ENCODE measurements at regions not wholly inside any gene's neighbourhood (a gene's known extent, or its start where the extent isn't known, plus 50 kb on each side); places are given as distances from the start of the nearest gene placed in this dataset.

DNA sequence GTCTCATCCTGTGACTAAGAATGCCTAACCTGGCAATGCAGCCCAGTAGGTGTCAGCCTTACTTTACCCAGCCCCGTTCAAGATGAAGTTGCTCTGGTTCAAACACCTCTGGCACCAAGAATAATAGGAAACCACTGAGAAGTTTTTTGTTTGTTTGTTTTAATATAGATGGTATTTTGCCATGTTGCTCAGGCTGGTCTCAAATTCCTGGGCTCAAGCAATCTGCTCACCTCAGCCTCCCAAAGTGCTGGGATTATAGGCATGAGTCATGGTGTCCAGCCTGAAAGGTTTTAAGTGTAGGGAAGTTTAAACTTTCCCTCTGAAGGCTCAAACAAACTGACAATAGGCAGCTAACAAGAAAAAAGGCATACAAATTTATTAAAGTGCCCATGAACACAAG, 51.2 kb upstream of the ABCC4 start:
- Histone ChIP-seq H3K36me3 (ENCODE audit: insufficient read depth, low read length) (no peaks in the 10 kb centered on the region), H2AFZ (ENCODE audit: low read depth, low read length) (no peak overlapping the region), H3K4me1 (ENCODE audit: insufficient read depth, low read length) (peaks cover 12% of the 10 kb centered on the region), H4K20me1 (ENCODE audit: insufficient read depth, low read length) (no peaks in the 10 kb centered on the region), H3K27me3 (ENCODE audit: insufficient read depth, low read length) (no peaks in the 10 kb centered on the region), H3K9ac (ENCODE audit: low read length) (no peak overlapping the region), H3K79me2 (ENCODE audit: insufficient read depth, low read length) (no peaks in the 10 kb centered on the region), H3K4me3 (ENCODE audit: insufficient read depth, low read depth, low read length) (no peak overlapping the region), H3K27ac (ENCODE audit: low read depth, low read length) (no peak overlapping the region), H3K4me2 (ENCODE audit: low read length) (no peak overlapping the region), H3K9me3 (ENCODE audit: insufficient read depth, low read depth, low read length) (no peaks in the 10 kb centered on the region)
- Mint-ChIP-seq H3K4me3 (ENCODE audit: unreplicated experiment) (no peak overlapping the region), H3K9me3 (ENCODE audit: unreplicated experiment) (peaks cover 4% of the 10 kb centered on the region), H3K27me3 (ENCODE audit: low read depth, unreplicated experiment) (no peaks in the 10 kb centered on the region), H3K4me1 (ENCODE audit: low read depth, unreplicated experiment) (peaks cover 2% of the 10 kb centered on the region), H3K27ac (ENCODE audit: unreplicated experiment) (no peak overlapping the region), H3K36me3 (ENCODE audit: low read depth, unreplicated experiment) (peaks cover 5% of the 10 kb centered on the region)
- FAIRE-seq (no peak), DNase-seq (ENCODE audit: low read depth) (no peak)
- TF ChIP-seq, protein P1, sequence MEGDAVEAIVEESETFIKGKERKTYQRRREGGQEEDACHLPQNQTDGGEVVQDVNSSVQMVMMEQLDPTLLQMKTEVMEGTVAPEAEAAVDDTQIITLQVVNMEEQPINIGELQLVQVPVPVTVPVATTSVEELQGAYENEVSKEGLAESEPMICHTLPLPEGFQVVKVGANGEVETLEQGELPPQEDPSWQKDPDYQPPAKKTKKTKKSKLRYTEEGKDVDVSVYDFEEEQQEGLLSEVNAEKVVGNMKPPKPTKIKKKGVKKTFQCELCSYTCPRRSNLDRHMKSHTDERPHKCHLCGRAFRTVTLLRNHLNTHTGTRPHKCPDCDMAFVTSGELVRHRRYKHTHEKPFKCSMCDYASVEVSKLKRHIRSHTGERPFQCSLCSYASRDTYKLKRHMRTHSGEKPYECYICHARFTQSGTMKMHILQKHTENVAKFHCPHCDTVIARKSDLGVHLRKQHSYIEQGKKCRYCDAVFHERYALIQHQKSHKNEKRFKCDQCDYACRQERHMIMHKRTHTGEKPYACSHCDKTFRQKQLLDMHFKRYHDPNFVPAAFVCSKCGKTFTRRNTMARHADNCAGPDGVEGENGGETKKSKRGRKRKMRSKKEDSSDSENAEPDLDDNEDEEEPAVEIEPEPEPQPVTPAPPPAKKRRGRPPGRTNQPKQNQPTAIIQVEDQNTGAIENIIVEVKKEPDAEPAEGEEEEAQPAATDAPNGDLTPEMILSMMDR (IDR thresholded peaks at IDR 0.05; ENCODE audit: insufficient read depth, low read depth, low read length) = no peak
- no peak for TF ChIP-seq EZH2 (IDR thresholded peaks at IDR 0.05; ENCODE audit: insufficient read depth, low read length)

DNA sequence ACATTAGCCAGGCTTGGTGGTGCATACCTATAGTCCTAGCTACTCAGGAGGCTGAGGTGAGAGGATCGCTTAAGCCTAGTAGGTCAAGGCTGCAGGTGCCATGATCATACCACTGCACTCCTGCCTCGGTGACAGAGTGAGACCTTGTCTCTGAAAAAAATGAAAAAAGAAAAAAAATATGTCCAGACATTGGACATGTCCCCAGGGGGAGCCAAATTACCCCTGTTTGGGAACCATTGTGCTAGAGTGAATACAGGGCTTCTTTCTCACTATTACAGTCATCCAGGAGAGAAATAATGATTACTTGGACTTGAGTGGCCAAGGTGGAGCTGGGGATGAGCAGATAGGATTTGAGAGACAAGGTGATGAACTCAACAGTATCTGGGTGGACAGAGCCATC, 52.9 kb upstream of the ABCC4 start:
- Histone ChIP-seq H3K27me3 (ENCODE audit: insufficient read depth, low read length) (no peaks in the 10 kb centered on the region), H3K4me2 (ENCODE audit: low read length) (no peak overlapping the region), H2AFZ (ENCODE audit: low read depth, low read length) (no peak overlapping the region), H3K9me3 (ENCODE audit: insufficient read depth, low read depth, low read length) (no peaks in the 10 kb centered on the region), H4K20me1 (ENCODE audit: insufficient read depth, low read length) (no peaks in the 10 kb centered on the region), H3K79me2 (ENCODE audit: insufficient read depth, low read length) (no peaks in the 10 kb centered on the region), H3K4me3 (ENCODE audit: insufficient read depth, low read depth, low read length) (no peak overlapping the region), H3K9ac (ENCODE audit: low read length) (no peak overlapping the region), H3K36me3 (ENCODE audit: insufficient read depth, low read length) (no peaks in the 10 kb centered on the region), H3K4me1 (ENCODE audit: insufficient read depth, low read length) (peaks cover 12% of the 10 kb centered on the region), H3K27ac (ENCODE audit: low read depth, low read length) (no peak overlapping the region)
- TF ChIP-seq, protein P1 (IDR thresholded peaks at IDR 0.05; ENCODE audit: insufficient read depth, low read depth, low read length) = no peak
- TF ChIP-seq EZH2 (IDR thresholded peaks at IDR 0.05; ENCODE audit: insufficient read depth, low read length) = no peak
- Mint-ChIP-seq H3K27ac (ENCODE audit: unreplicated experiment) (no peak overlapping the region), H3K36me3 (ENCODE audit: low read depth, unreplicated experiment) (peaks cover 5% of the 10 kb centered on the region), H3K9me3 (ENCODE audit: unreplicated experiment) (peaks cover 4% of the 10 kb centered on the region), H3K4me1 (ENCODE audit: low read depth, unreplicated experiment) (peaks cover 2% of the 10 kb centered on the region), H3K4me3 (ENCODE audit: unreplicated experiment) (no peak overlapping the region), H3K27me3 (ENCODE audit: low read depth, unreplicated experiment) (no peaks in the 10 kb centered on the region)
- no peak for DNase-seq (ENCODE audit: low read depth)
- no peak for FAIRE-seq

DNA sequence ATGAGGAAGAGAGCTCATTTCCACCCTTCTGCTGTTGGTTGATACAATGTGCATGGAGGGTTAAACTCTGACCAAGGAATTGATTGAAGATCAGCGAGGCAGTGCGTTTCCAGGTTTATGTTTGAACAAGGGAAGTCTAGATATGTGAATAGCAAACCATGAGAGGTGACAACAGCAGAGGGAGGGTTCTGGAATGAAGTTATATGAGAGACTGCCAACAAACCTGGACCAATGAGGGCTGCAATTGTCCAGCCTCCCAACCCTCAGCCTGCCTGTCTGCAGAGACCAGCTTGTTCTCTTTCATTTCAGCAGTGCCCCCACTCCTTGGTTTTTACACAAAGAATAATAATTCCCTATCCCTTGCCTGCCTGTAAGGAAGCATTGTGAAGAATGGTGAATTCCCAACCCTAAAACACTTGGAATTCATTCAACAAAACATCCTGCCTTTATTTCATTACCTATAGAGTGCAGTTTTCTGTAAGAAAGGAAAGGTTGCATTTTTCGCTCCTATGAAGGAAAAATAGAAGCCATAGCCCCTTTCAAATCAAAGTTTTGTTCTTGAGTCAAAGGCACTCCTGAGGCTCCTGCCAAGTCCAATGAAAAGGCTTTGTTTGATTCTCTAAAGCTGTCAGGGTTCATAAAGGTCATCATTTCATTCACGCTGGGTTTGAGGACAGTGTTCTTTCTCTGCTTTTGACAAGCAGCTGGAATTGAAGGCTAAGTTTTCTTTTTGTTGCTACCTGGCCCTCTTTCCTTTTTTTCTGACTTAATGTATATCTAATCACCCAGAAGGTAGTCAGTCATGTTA, 53.6 kb upstream of the ABCC4 start:
- Histone ChIP-seq H4K20me1 (ENCODE audit: insufficient read depth, low read length) (no peaks in the 10 kb centered on the region), H3K4me2 (ENCODE audit: low read length) (peak overlapping the region; percentile 48), H3K4me1 (ENCODE audit: insufficient read depth, low read length) (peaks cover 12% of the 10 kb centered on the region), H3K36me3 (ENCODE audit: insufficient read depth, low read length) (no peaks in the 10 kb centered on the region), H3K4me3 (ENCODE audit: insufficient read depth, low read depth, low read length) (no peak overlapping the region), H3K9ac (ENCODE audit: low read length) (no peak overlapping the region), H2AFZ (ENCODE audit: low read depth, low read length) (no peak overlapping the region), H3K27ac (ENCODE audit: low read depth, low read length) (no peak overlapping the region), H3K79me2 (ENCODE audit: insufficient read depth, low read length) (no peaks in the 10 kb centered on the region), H3K9me3 (ENCODE audit: insufficient read depth, low read depth, low read length) (no peaks in the 10 kb centered on the region), H3K27me3 (ENCODE audit: insufficient read depth, low read length) (no peaks in the 10 kb centered on the region)
- no peak overlapping the region for H3K4me3 Mint-ChIP-seq (ENCODE audit: unreplicated experiment)
- no peak for TF ChIP-seq EZH2 (IDR thresholded peaks at IDR 0.05; ENCODE audit: insufficient read depth, low read length)
- TF ChIP-seq, protein P1 (IDR thresholded peaks at IDR 0.05; ENCODE audit: insufficient read depth, low read depth, low read length) = no peak
- no peaks in the 10 kb centered on the region for H3K27me3 Mint-ChIP-seq (ENCODE audit: low read depth, unreplicated experiment)
- H3K9me3 Mint-ChIP-seq (ENCODE audit: unreplicated experiment) = no peaks in the 10 kb centered on the region
- no peak overlapping the region for H3K27ac Mint-ChIP-seq (ENCODE audit: unreplicated experiment)
- DNase-seq (ENCODE audit: low read depth) (no peak), FAIRE-seq (no peak)
- H3K36me3 Mint-ChIP-seq (ENCODE audit: low read depth, unreplicated experiment) = peaks cover 5% of the 10 kb centered on the region
- peaks cover 2% of the 10 kb centered on the region for H3K4me1 Mint-ChIP-seq (ENCODE audit: low read depth, unreplicated experiment)
